Transverse colon (tissue), 4 donors: ENCODE measurements at regions not wholly inside any gene's neighbourhood (a gene's known extent, or its start where the extent isn't known, plus 50 kb on each side); places are given as distances from the start of the nearest gene placed in this dataset.

ENCODE experiments used
- DNase-seq: peaks from one replicate; pipeline ENCODE4 v3.0.0-alpha.2; 2019
- H3K27ac ChIP-seq, 4 donors: fragments of 200-600 bp; sonication (generic); 2 replicates each; pipeline ENCODE4 v1.5.1; 2016 to 2018; ENCODE audit warnings: inconsistent platforms in 4 of 4
- H3K27me3 ChIP-seq: fragments of 200-600 bp; sonication (generic); 2 replicates; pipeline ENCODE4 v1.5.1; 2017; ENCODE audit warnings: inconsistent platforms
- H3K36me3 ChIP-seq, 4 donors: fragments of 200-600 bp; sonication (generic); 2 replicates each; pipeline ENCODE4 v1.5.1; 2017 to 2019; ENCODE audit warnings: inconsistent platforms in 4 of 4
- H3K4me1 ChIP-seq, 4 donors: fragments of 200-600 bp; sonication (generic); 2 replicates each; pipeline ENCODE4 v1.5.1; 2017 to 2020; ENCODE audit warnings: inconsistent platforms in 4 of 4
- H3K4me3 ChIP-seq, 4 donors: fragments of 200-600 bp; sonication (generic); 1 replicate in 1 of 4; 2 replicates in 3 of 4; pipeline versions ENCODE4 v1.5.1 to v1.6.1; 2017 to 2019; ENCODE audit warnings: inconsistent platforms in 4 of 4
- H3K9me3 ChIP-seq, 2 donors: fragments of 200-600 bp; sonication (generic); 2 replicates each; pipeline ENCODE4 v1.5.1; 2017 to 2019; ENCODE audit warnings: inconsistent platforms in 2 of 2
- EP300 ChIP-seq: sonication (generic); formaldehyde crosslinking; IDR thresholded peaks from one replicate; pipeline ENCODE4 v1.6.1; 2017; ENCODE audit warnings: antibody characterized with exemption, low read depth
- POLR2A ChIP-seq: fragments of 450-650 bp; IDR thresholded peaks from one replicate; pipeline ENCODE4 v1.6.1; 2016; ENCODE audit warnings: antibody characterized with exemption, mild to moderate bottlenecking, moderate library complexity
- POLR2AphosphoS5 ChIP-seq, 3 donors: sonication (generic); formaldehyde crosslinking; IDR thresholded peaks; one replicate each; pipeline ENCODE4 v1.6.1; 2016; ENCODE audit warnings: antibody characterized with exemption in 3 of 3
- WGBS, 2 donors: methylation state at CpG; one replicate each; pipeline ENCODE4 v1.1.5; 2018; ENCODE audit warnings: low coverage in 1 of 2; 5-methylcytosine and 5-hydroxymethylcytosine counted together
- in situ Hi-C, 4 donors: fragments of 200-750 bp; cut with MboI; loops; one replicate each; pipeline versions ENCODE4 v1.15.0 to v1.15.1; 2017; ENCODE audit warnings: low sequenced_read_pairs in 3 of 4, low pct_ligation_motif_present in 1 of 4, low pct_unique_long_range_greater_than_20kb in 1 of 4
- intact Hi-C: fragments of 100-400 bp; cut with DNase I; formaldehyde crosslinking; loops from one replicate; pipeline ENCODE4 v1.15.1; 2023; ENCODE audit warnings: low total_unique reads
- TF ChIP-seq, protein P1 (sequence below), 5 experiments: fragments of 200-600 bp in 3 of 5; fragments of 450-650 bp in 2 of 5; sonication (generic) in 3 of 5; IDR thresholded peaks; 1 replicate in 2 of 5; 2 replicates in 3 of 5; pipeline ENCODE4 v1.5.1; 2016 to 2017; ENCODE audit warnings: antibody characterized with exemption in 5 of 5, inconsistent platforms in 3 of 5, mild to moderate bottlenecking in 2 of 5, moderate library complexity in 1 of 5

DNA sequence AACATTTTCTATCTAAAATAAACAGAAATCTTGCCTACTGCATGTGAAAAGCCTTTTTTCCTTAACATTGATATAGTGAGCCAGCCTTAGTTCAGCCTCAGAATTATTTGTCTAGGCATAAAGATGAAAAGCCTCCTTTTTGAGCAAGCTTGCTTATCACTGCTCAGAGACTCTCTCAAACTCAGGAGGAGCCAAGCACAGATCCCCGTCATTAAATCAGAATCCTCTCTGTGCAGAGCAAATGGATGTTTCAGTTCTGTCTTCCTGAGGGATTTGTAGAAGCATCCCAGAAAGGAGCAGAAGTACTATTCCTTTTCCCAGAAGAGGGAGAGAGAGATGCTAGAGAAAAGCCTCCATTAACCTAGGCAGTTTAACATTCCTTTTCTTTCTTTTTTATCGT lies 186.9 kb upstream of the LNX1 start:
- 77 to 88% methylated on average over 2 of the region's 2 CpGs for WGBS, 2 donors
- H3K27ac ChIP-seq: peak overlapping the region in 3 of 4 donors; percentile 14 to 42 (median 34)
- no peaks in the 10 kb centered on the region for H3K36me3 ChIP-seq
- in situ Hi-C loops: no loop called here
- intact Hi-C loops: no loop called here
- DNase-seq: no peak
- no peak overlapping the region for H3K4me3 ChIP-seq
- no peaks in the 10 kb centered on the region for H3K9me3 ChIP-seq
- TF ChIP-seq POLR2AphosphoS5 (IDR thresholded peaks at IDR 0.05): no peak
- TF ChIP-seq, protein P1, sequence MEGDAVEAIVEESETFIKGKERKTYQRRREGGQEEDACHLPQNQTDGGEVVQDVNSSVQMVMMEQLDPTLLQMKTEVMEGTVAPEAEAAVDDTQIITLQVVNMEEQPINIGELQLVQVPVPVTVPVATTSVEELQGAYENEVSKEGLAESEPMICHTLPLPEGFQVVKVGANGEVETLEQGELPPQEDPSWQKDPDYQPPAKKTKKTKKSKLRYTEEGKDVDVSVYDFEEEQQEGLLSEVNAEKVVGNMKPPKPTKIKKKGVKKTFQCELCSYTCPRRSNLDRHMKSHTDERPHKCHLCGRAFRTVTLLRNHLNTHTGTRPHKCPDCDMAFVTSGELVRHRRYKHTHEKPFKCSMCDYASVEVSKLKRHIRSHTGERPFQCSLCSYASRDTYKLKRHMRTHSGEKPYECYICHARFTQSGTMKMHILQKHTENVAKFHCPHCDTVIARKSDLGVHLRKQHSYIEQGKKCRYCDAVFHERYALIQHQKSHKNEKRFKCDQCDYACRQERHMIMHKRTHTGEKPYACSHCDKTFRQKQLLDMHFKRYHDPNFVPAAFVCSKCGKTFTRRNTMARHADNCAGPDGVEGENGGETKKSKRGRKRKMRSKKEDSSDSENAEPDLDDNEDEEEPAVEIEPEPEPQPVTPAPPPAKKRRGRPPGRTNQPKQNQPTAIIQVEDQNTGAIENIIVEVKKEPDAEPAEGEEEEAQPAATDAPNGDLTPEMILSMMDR (IDR thresholded peaks at IDR 0.05): no peak
- TF ChIP-seq EP300: no peak
- TF ChIP-seq POLR2A: no peak
- H3K4me1 ChIP-seq: no peaks in the 10 kb centered on the region
- H3K27me3 ChIP-seq: no peaks in the 10 kb centered on the region

DNA sequence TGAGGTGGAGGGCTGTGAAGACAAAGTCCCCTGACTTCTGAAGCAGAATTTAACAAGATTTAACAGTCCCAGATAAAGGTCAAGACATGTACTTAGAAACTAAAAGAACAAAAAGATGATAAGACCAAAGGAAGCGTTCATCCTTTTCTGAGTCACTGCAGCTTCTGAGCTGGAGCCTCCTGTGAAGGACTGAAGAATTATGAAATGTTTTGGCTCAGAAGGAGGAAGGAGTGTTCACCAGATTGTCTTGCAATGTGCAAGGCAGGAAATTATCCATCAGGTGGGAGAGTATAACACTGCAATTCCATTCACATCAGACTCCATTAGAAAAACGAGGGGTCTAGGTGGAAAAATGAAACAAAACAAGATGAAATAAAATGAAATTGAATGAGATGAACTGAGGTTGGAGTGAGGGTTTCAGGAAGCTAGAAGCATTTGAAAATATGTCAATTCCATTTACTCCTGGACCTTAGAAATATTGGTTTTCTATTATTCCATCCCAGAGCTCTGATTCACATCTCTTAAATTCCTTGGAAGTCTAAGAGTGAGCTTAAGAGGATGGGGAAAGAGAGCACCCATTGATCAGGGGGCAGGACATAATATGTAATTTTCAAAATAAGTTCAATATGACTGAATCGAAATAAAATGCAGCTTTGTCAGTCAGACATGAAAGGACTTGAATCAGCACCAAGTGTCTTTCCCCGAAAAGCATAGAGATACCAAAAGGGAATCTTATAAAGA lies 186.1 kb upstream of the LNX1 start:
- in situ Hi-C loops: no loop called here
- Histone ChIP-seq H3K4me3 (no peak overlapping the region), H3K27ac (peak overlapping the region in 3 of 4 donors; percentile 14 to 42 (median 34)), H3K27me3 (no peaks in the 10 kb centered on the region), H3K36me3 (no peaks in the 10 kb centered on the region), H3K4me1 (no peaks in the 10 kb centered on the region), H3K9me3 (no peaks in the 10 kb centered on the region)
- WGBS, 2 donors: 62 to 75% methylated on average over 3 to 4 of the region's 4 CpGs
- intact Hi-C loops: no loop called here
- DNase-seq: no peak
- TF ChIP-seq, protein P1 (IDR thresholded peaks at IDR 0.05): no peak
- TF ChIP-seq POLR2AphosphoS5 (IDR thresholded peaks at IDR 0.05) (peak in 1 of 3 donors; percentile 12), EP300 (no peak), POLR2A (no peak)

DNA sequence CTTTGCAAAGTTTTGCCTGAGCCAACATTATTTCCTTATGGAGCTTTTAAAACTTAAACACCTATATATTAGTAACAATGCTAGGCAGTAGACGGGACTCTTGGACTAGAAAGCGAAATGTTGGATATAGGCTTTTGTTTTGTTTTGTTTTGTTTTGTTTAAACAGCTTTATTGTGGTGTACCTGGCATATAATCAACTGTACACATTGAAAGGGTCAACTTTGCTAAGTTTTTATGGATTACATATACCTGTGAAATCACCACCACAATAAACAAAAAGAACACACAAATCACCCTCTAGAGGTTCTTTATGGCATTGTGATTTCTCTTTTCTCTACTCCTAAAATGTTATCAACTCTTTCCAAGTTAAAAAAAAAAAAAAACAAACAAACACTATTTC lies 184.9 kb upstream of the LNX1 start:
- DNase-seq: no peak
- intact Hi-C loops (no loop called here), in situ Hi-C loops (no loop called here)
- Histone ChIP-seq H3K27ac (no peak overlapping the region), H3K4me3 (no peak overlapping the region), H3K4me1 (no peaks in the 10 kb centered on the region), H3K36me3 (no peaks in the 10 kb centered on the region), H3K9me3 (no peaks in the 10 kb centered on the region), H3K27me3 (no peaks in the 10 kb centered on the region)
- TF ChIP-seq POLR2AphosphoS5 (IDR thresholded peaks at IDR 0.05): no peak
- TF ChIP-seq EP300: no peak
- no peak for TF ChIP-seq POLR2A
- TF ChIP-seq, protein P1 (IDR thresholded peaks at IDR 0.05): no peak
- 74 to 100% methylated on average over 2 of the region's 2 CpGs for WGBS, 2 donors

DNA sequence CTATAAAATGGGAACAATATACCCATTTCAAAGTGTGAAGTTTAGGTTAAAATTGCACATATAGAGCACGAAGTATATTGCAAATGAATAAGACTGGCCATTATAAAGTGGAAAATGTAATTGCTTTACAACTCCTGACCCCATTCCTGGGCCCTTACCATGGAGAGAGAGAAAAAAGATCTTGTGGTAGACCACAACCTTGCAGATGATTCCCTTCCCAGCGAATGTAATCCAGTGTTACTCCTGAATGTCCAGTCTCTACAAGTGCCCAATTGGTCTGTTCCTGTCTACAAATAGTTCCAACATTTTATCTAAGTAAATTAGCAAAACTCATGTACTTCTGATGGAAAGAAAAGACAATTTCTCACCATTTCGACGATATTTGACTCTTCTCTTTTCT lies 184.1 kb upstream of the LNX1 start:
- intact Hi-C loops: no loop called here
- WGBS, 2 donors: 88 to 91% methylated on average over 3 to 4 of the region's 4 CpGs
- TF ChIP-seq POLR2A (no peak), POLR2AphosphoS5 (IDR thresholded peaks at IDR 0.05) (no peak), EP300 (no peak)
- TF ChIP-seq, protein P1 (IDR thresholded peaks at IDR 0.05): no peak
- H3K4me3 ChIP-seq: no peak overlapping the region
- H3K27me3 ChIP-seq: no peaks in the 10 kb centered on the region
- H3K27ac ChIP-seq: no peak overlapping the region
- H3K9me3 ChIP-seq: no peaks in the 10 kb centered on the region
- H3K36me3 ChIP-seq: no peaks in the 10 kb centered on the region
- no peaks in the 10 kb centered on the region for H3K4me1 ChIP-seq
- DNase-seq: no peak
- in situ Hi-C loops: no loop called here
